SKM-1 treated with dmso at 0.1 percent for 144 hours (cell line): ENCODE measurements at regions not wholly inside any gene's neighbourhood (a gene's known extent, or its start where the extent isn't known, plus 50 kb on each side); places are given as distances from the start of the nearest gene placed in this dataset.

Experiments
- DNase-seq: peaks from one replicate; lab custom pipeline; 2025; ENCODE audit not compliant: unreplicated experiment; lab: John Stamatoyannopoulos, UW

GRCh38 chr9:135422341-135422944 lies 57.1 kb upstream of the PPP1R26 start:
- DNase-seq: no peak

- no peak for DNase-seq
These were observed 55.9 kb upstream of the PPP1R26 start for GRCh38 chr9:135423725-135424124.
